H7 (cell line): ENCODE measurements at regions not wholly inside any gene's neighbourhood (a gene's known extent, or its start where the extent isn't known, plus 50 kb on each side); places are given as distances from the start of the nearest gene placed in this dataset.
"Not testable (repeated sequence)": the region's sequence is repeated elsewhere in the genome, so short reads cannot be mapped to it uniquely, and the experiment has no call there.

ENCODE experiments used
- DNase-seq: peaks from one replicate; pipeline ENCODE4 v3.0.0; 2012
- H3K27me3 ChIP-seq: 2 replicates; pipeline ENCODE4 v1.6.0; 2011; ENCODE audit warnings: mild to moderate bottlenecking, low read length; ENCODE audit not compliant: control insufficient read depth, insufficient read depth
- H3K36me3 ChIP-seq: replicated peaks from 2 replicates; pipeline ENCODE4 v1.5.1; 2011; ENCODE audit warnings: low read length; ENCODE audit not compliant: control insufficient read depth, insufficient read depth
- H3K4me3 ChIP-seq: 2 replicates; pipeline ENCODE4 v1.5.1; 2011; ENCODE audit warnings: low read depth, mild to moderate bottlenecking, control low read depth, low read length, moderate library complexity; ENCODE audit not compliant: insufficient read depth

DNA sequence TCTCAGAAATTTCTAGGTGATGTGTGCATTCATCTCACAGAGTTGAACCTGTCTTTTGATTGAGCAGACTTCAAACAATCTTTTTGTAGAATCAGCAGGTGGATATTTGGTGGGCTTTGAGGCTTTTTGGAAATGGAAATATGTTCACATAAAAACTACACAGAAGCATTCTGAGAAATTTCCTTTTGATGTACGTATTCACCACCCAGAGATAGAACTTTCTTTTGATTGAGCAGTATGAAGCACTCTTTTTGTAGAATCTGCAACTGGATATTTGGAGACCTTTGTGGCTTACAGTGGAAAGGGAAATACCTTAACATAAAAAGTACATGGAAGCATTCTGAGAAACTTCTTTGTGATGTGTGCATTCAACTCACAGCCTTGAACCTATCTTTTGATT is 3515.0 kb downstream of the GOLGA6L6 start:
- no peaks in the 10 kb centered on the region for H3K27me3 ChIP-seq
- H3K36me3 ChIP-seq: no peaks in the 10 kb centered on the region
- peak; percentile 0 for DNase-seq
- H3K4me3 ChIP-seq: no peak overlapping the region

GRCh38 chr15:17022040-17022439 is 3519.6 kb downstream of the GOLGA6L6 start:
- H3K27me3 ChIP-seq, DNase-seq, H3K4me3 ChIP-seq, H3K36me3 ChIP-seq: not testable (repeated sequence)
